ENCODE measurements at regions not wholly inside any gene's neighbourhood (a gene's known extent, or its start where the extent isn't known, plus 50 kb on each side); places are given as distances from the start of the nearest gene placed in this dataset.

- no peak for DNase-seq
Measured at GRCh38 chr5:167816354-167816753, 475.1 kb upstream of the WWC1 start.

GRCh38 chr5:167816864-167817263, 474.6 kb upstream of the WWC1 start:
- no peak for DNase-seq

GRCh38 chr5:167819406-167819805, 472.0 kb upstream of the WWC1 start:
- no peak for DNase-seq

- DNase-seq = no peak
Measured at GRCh38 chr5:167820101-167820990, 471.1 kb upstream of the WWC1 start.

GRCh38 chr5:167821151-167821550, 470.3 kb upstream of the WWC1 start:
- DNase-seq = no peak

GRCh38 chr5:167821669-167822068, 469.8 kb upstream of the WWC1 start:
- no peak for DNase-seq

GRCh38 chr5:167822241-167822640, 469.2 kb upstream of the WWC1 start:
- DNase-seq = no peak

GRCh38 chr5:167823405-167823804, 468.0 kb upstream of the WWC1 start:
- DNase-seq = no peak

- DNase-seq = no peak
Measured at GRCh38 chr5:167827766-167828165, 463.7 kb upstream of the WWC1 start.

GRCh38 chr5:167831754-167832504, 459.5 kb upstream of the WWC1 start:
- DNase-seq = no peak

GRCh38 chr5:167832609-167833008, 458.8 kb upstream of the WWC1 start:
- no peak for DNase-seq

GRCh38 chr5:167833456-167833855, 458.0 kb upstream of the WWC1 start:
- DNase-seq = no peak

- no peak for DNase-seq
Measured at GRCh38 chr5:167835146-167835545, 456.3 kb upstream of the WWC1 start.

- DNase-seq = no peak
Measured at GRCh38 chr5:167837127-167837526, 454.3 kb upstream of the WWC1 start.

GRCh38 chr5:167839065-167839464, 452.4 kb upstream of the WWC1 start:
- no peak for DNase-seq

- DNase-seq = no peak
Measured at GRCh38 chr5:167840527-167841130, 450.8 kb upstream of the WWC1 start.

- no peak for DNase-seq
Measured at GRCh38 chr5:167843881-167844572, 447.4 kb upstream of the WWC1 start.

- no peak for DNase-seq
Measured at GRCh38 chr5:167845952-167846351, 445.5 kb upstream of the WWC1 start.

GRCh38 chr5:167849874-167850273, 441.6 kb upstream of the WWC1 start:
- no peak for DNase-seq

- no peak for DNase-seq
Measured at GRCh38 chr5:167850911-167851310, 440.5 kb upstream of the WWC1 start.

GRCh38 chr5:167851416-167851815, 440.0 kb upstream of the WWC1 start:
- DNase-seq = no peak

- no peak for DNase-seq
Measured at GRCh38 chr5:167852515-167852914, 438.9 kb upstream of the WWC1 start.

- DNase-seq = no peak
Measured at GRCh38 chr5:167853421-167853820, 438.0 kb upstream of the WWC1 start.
